ENCODE measurements at regions not wholly inside any gene's neighbourhood (a gene's known extent, or its start where the extent isn't known, plus 50 kb on each side); places are given as distances from the start of the nearest gene placed in this dataset.

GRCh38 chr16:52872731-52873130 lies 180.0 kb downstream of the CHD9NB start (continued):
- TF ChIP-seq, protein P1, sequence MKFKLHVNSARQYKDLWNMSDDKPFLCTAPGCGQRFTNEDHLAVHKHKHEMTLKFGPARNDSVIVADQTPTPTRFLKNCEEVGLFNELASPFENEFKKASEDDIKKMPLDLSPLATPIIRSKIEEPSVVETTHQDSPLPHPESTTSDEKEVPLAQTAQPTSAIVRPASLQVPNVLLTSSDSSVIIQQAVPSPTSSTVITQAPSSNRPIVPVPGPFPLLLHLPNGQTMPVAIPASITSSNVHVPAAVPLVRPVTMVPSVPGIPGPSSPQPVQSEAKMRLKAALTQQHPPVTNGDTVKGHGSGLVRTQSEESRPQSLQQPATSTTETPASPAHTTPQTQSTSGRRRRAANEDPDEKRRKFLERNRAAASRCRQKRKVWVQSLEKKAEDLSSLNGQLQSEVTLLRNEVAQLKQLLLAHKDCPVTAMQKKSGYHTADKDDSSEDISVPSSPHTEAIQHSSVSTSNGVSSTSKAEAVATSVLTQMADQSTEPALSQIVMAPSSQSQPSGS (IDR thresholded peaks at IDR 0.05; ENCODE audit: low read length) = no peak
- TF ChIP-seq ATF3 (IDR thresholded peaks at IDR 0.05; ENCODE audit: insufficient read depth, low read depth, low read length) = no peak
- TF ChIP-seq KDM4A (IDR thresholded peaks at IDR 0.05; ENCODE audit: low read depth, low read length, severe bottlenecking) = no peak
- no peak for TF ChIP-seq RNF2 (IDR thresholded peaks at IDR 0.05; ENCODE audit: borderline replicate concordance, low read depth, low read length, missing control alignments, poor library complexity, severe bottlenecking)
